NCI-H526 (cell line): ENCODE measurements at regions not wholly inside any gene's neighbourhood (a gene's known extent, or its start where the extent isn't known, plus 50 kb on each side); places are given as distances from the start of the nearest gene placed in this dataset.

Experiments used
- DNase-seq, 2 experiments: peaks; one replicate each; lab custom pipeline; 2025; lab: John Stamatoyannopoulos, UW

DNA sequence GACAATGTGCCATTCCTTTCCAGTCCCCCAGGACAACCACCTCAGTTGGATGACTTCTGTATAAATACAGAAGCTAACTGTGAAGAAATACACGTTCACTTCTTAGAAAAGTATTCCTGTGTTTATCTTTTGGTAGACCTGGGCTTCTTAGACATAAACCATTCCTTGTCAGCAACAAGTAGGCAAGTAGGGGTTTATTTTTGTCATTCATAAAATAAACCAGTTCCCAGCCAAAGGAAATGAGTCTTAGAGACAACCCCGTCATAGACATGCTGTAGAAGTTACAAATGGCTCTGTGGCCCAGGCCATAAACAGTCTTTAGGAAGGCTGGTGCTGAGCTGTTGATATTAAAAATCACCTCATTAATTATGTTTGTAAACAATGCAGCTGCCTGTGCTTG, 243.2 kb downstream of the SPTSSA start:
- no peak for DNase-seq

DNA sequence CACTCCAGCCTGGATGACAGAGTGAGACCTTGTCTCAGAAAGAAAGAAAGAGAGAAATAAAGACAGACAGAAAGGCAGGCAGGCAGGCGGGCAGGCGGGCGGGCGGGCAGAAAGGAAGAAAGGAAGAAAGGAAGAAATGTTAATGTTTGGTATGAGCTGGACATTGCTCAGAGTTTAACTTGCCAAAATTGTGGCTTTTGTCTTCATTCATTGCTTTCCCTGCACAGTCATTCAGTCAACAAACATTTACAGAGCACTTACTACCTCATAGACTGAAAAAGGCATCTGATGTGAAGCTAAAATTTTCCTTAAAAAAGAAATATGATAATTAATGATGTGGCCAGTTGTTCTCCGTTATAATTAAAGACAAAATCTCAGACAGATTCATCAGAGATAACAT, 247.1 kb downstream of the SPTSSA start:
- DNase-seq, result no peak

DNA sequence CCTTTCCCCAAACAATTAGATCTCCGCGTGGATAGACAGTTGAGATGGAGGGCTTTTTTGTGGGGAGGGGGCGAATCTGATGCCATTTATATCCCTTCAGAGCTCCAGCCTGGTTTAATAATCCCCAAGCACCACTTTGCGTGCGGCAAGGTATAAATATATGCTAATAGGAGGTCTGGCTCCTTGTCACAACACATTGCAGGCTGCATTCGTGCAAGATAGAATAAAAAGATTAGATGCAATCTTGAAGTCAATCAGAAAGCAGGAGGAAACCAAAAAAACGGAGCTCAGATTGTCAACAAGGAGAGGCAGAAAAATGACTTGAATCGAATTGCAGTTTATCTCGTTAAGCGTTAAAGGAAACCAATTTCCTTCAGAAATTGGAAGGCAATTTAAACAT, 248.7 kb downstream of the SPTSSA start:
- DNase-seq, result no peak

DNA sequence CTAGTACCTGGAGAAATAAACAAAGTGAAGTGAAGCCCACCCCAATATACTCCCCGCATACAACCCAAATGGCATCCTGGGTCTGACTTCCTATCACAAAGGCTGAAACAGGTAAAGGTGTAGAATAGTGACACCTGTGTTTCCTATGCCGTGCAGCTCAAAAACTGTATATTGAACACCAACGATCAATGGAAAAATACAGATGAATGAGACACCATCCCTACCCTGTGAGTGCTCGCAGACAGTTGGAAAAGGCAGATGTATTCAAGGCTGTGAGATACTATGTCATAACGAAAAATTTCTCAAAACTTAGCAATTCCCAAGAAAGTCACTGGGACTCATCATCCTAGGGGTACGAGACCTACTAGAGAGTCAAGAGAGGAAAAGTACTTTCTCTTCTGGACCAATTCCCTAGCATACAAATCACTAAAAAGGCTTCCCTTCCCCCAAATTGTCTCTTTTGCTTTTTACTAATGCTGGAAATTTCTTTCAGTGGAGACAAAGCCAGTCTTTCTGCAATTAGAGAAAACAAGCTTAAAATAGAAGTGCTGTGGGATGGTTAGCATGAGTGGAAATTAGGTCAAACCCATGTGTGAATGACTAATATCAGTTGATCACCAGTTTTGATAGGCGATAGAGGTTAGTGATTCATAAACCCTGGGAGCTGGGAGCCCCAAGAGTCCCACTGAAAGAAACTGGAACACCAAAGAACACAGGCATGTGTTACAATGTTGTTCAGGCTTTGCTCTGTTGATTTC, 249.7 kb downstream of the SPTSSA start:
- DNase-seq, result no peak

DNA sequence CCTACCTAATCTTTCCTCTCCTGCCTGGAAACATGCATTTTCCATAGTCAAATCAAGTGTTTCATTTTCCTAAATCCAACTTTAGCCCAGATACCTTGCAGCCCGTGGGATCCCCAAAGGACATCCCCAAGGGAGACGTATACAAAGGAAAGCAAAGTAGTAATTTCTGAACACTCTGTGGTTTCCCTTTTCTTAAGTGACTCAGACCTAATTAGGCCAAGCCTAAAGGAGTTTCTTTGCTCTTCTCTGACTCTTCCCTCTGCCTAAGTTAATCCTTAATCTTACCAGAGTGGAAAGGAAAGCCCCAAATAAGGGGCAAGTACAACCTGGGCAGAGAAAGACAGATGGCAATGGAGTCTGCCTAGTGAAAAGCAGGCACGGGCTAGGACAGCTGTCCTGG, 250.3 kb downstream of the SPTSSA start:
- DNase-seq, result no peak

DNA sequence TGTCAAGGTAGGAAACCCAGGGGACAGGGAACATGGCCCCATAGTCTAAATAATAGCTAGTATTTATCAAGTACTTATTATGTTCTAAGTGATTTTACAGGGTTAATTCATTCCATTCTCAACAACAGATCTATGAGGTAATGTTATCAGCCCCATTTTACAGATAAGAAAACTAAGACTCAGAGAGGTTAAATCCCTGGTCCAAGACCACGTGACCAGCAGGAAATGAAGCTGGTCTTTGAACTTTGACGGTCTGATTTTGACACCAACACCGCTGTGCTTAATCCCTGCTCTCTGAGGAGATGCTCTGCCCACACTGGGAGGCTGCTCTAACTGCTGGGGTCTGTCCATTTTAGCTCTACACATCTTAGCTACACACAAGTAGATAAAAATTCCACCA, 253.5 kb downstream of the SPTSSA start:
- DNase-seq, result no peak

DNA sequence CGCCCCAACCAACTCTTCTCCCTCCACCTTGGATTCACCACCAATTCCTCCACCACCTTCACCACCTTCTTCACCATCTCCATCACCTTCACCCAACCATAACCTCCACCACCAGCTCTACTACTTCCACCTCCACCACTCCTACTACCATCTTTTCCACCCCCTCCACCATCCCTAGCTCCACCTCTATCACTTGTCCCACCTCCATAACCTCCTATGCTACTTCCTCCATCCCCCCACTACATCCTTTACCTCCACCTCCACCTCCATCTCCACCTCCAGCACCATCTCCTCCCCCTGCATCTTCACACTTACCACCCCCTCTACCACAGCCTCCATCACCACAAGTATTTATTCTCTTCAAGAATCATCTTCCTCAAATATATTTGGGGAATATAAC, 254.9 kb upstream of the EGLN3 start:
- no peak for DNase-seq

DNA sequence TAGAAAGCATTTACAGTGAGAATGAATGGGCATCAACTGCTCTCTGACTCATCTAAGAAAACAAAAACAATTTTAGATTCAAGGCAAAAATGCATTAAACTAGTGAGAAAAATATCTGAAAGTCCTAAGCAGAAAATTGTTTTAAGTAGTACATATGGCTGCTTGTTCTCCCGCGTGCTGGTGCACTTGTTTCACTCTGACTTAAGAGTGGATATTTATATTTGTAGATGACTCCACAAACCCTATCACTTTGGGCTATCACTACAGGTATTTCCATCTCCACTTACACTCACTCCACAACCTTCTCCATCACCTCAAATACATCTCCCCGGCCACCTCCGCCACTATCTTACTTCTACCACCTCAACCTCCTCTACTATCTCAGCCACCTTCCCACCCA, 253.9 kb upstream of the EGLN3 start:
- no peak for DNase-seq

DNA sequence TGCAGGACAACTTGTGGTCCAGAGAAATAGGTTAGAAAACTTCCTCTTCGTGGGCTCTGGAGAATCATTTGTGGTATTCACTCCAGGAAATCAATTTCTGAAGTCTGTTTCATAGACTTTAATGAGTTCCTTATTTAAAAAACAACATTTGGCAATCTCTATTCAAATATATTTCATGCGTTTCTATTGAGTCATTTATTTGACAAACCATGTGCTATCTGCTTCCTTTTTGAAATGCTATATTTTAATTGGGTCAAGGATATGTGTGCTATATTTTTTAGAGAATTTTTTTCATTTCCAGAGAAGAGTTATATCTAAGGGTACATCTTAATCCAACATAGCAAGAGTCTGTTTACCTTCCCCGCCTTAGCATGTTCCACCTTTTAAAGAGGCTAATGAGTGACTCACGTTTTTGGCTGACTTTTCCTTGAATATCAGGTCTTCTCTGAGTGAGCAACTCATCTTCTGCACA, 252.4 kb upstream of the EGLN3 start:
- no peak for DNase-seq

DNA sequence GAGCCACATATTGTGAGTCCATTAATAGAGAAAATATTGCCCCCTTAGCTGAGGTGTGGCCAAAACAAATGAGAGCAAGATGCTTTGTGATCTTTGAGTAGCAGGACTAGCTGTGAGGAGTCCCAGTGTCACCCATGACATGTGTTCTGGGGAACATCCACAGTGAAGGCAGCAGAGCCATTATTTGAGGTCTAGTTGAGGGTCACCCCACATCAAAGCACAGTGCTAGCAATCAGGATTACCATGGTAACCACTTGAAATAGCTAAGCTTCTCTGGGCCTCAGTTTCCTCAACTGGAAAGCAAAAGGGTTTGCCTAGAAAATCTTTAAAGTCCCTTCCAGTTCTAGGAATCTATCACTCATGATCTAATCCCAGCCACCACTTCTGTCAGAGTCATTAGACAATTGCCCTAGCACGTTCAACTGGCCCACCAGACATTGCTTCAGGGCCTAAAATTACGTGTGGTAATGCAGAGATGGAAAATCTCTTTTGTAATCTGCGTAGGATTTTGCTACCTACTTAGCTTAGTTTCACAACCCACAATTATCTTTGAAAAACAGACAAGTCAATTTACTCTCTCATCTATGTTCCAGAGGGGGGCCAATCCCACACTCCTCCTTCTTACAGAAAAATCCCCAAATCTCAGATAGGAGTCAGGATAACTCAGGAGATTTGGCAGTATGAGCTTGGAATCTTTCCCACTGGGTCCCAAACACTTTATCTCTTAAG, 251.2 kb upstream of the EGLN3 start:
- DNase-seq, result no peak

DNA sequence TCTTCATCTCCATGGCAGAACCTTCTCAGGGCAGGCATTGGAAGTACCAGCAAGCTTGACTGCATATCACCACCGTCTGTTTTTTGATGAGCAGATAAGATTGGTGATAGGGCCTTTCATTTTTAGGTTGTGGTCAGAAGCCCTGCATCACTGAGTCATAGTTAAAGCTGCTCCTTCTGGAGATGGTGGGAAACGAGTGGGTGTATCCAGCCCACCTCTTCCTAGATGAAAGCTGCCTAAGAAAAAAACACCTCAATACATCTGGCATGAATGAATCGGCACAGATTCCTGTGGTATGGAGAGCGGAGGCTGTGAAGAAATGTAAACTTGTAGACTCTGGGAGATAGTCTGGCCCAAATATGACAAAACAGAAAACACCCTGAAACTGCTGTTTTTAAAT, 248.7 kb upstream of the EGLN3 start:
- no peak for DNase-seq

DNA sequence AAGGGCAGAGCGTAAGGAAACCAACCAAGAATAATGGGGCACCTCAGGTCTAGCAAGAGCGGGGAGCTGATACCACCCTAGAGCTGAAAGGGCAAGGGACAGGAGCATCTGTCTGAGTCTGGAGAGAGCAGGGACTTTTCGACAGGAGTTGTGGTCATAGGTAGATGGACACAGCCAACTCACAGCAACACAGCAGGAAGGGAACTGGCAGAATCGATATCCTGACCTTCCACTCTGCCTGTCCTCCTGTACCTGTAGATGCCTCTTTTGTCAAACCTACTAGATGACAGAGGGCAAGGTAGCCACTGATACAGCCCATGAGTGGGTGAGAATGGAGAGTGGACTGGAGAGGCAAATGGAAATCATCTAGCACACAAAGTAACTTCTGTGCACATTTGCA, 247.2 kb upstream of the EGLN3 start:
- DNase-seq, result no peak

DNA sequence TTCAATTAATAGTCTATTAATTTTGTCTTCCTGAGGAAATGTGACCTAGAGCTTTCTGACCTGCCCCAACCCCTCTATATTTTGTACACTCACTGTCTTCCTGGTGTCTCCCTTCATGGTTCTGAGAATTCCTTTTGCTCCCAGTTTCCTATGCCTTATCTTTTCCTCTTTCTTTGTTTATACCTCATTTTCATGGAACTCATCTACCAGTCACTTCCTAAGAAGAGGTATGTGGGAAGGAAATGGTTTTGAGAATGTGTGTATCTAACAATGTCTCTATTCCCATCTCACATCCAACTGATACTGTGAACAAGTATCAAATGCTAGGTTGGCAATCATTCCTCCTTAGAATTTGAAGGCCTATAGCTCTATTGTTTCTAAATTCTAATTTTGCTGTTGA, 245.1 kb upstream of the EGLN3 start:
- no peak for DNase-seq

DNA sequence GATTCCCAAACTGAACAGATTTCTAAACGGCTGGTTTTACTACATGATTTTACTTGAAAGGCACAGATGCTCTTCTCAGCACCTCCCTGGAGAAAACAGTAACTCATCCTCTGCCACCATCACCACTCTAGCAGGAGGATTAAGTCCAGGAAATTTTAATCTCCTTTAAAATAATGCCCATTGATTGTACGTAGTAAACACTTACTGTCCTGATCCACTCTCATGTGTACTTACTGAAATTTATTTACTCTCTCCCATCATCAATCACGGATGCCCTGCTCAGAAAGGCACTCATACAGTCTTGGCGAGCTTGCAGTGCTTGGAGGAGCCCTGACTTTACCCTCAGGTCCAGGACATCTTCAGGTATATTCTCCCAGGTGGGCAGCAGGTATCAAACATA, 239.8 kb upstream of the EGLN3 start:
- no peak for DNase-seq

DNA sequence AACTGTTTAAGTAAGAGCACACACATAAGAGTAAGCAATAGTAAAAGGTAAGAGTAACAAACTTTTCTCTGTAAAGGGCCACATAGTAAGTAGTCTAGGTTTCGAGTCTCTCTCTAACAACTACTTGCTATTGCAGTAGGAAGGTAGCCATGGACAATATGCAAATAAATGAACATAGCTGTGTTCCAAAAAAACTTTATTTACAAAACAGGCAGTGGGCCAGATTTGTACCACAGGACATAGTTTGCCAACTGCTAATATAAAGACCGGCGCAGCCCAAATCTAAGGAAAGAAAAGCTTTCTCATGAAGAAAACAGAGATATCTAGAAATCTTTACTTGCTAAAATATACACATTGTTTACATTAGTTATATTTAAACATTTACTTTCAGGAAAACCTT, 239.0 kb upstream of the EGLN3 start:
- no peak for DNase-seq

DNA sequence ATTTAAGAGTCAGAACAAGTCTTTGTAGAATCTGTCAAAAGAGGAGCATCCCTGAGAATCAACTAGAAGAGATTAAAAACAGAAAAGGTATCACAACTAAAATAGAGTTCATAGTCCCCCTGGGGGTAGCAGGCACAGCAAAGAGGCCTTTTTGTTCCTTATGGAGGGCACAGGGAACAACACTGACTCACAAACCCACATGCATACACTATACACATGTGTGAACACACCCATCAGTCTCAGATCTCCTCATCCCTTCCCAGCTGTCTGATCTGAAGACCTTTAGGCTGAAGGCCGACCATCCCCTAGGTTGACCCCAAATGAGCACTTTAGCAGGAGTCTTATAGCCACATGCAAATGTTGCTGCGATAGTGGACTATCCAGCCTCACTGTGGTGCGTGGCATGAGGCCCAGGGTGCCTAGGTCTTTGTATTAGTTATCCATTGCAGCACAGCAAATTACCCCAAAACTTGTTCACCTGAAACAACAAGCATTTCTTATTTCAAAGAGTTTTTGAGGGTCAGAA, 236.7 kb upstream of the EGLN3 start:
- DNase-seq, result no peak

DNA sequence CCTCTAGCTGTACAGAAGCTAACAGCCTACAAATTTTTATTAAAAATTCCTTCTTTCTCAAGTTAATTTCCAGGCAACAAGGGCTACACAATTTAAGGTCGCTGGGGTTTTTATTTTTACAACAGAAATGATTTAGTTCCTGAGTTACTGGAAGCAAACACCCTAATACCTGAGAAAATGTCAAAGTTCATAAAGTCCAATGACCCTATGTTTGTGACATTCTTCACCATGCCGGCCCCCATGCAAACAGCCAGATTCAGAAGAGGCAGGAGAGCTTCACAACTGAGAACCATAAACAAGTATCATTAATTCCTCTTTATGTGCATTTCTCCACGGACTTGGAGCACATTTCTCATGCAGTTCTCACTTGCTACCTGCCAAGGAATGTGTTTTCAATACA, 236.2 kb upstream of the EGLN3 start:
- no peak for DNase-seq

DNA sequence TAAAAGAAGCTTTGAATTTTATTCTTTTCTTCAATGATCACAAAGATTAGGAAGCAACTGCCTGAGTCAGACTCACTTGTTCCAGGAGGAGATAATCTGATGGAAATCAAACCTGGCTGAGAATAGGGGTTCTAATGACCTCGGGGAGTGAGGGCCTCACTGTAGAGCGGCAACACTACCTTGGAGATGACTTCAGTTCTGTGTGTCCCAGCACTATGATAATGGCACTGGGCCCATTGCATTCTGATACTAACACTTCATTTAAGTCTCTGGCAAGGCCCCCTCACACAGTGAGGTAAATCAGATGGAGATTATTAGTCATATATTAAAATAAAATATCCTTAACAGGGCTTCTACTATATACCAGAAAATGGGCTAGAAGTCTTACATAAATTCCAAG, 233.3 kb upstream of the EGLN3 start:
- no peak for DNase-seq

DNA sequence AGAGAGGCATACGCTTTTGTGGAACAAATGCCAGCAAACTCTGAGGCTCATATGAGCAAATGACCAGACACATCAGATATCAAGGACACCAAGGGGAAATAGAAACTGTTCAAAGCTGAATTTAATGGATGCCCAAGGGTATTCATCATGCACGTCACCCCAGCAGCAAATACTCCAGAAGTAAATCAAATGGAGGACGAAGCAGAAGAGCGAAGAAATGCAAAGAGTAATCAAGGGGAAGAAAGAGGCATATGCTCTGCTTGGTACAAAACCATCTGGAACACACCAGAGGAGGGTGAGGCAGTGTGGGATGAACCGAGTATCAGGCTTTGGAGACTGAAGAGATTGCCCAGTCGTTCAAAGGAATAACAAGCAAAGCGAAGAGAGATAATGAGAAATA, 232.6 kb upstream of the EGLN3 start:
- no peak for DNase-seq

DNA sequence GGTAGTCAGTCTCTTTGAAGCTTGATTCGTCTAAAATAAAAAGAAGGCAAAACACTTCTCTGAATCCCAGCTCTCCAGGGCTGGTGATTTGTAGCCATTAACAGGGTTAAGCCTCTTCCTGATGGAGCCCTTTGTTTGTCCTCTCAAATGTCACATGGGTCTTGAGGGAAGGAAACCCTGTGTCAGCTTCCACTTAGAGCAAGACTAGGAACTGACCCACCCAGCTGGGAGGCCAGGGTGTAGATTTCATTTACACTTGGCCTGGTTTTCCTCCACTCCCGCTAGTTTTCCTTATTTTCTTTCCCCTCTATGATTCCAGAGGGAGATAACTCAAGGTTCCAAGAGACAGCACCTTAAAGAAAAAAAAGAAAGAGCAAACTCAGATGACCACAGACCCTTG, 230.5 kb upstream of the EGLN3 start:
- DNase-seq, result peak in 1 of 2 experiments; percentile 4

DNA sequence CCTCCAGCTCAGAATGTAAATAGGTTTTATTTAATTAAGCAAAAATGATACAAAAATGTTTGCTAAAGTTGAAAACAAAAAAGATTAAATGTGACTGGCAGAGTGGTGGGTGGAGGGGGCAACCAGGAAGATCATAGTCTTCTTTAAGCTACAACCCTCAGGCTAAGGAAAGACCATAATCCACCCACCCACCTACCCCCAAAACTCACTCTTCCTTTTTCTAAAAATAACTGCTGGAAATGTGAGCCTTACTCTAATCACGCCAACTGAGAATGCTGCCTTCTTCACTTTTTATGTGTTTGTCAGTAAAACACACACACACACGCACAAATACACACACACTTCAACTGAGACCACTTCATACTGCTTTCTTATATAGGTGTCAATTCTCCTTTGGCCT, 230.0 kb upstream of the EGLN3 start:
- DNase-seq, result no peak

DNA sequence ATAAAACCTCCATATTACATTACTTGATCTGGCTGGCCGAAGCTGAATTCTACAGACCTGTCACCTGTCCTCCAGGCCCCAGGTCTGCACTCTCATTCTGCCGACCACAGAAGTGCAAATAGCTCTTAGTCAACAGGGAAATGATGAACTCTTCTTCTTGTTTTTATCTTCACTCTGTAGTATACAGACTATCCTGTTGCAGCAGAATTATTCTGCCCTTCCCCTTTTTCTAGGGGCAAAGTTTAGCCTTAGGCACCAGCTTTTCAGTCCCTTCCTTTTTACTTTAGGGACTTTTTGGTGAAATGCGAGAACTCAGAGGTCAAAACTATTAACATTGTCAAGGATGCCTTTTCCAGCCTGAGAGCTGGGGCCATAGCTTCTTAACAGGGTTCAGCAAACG, 229.6 kb upstream of the EGLN3 start:
- DNase-seq, result peak; percentile 25 to 27

DNA sequence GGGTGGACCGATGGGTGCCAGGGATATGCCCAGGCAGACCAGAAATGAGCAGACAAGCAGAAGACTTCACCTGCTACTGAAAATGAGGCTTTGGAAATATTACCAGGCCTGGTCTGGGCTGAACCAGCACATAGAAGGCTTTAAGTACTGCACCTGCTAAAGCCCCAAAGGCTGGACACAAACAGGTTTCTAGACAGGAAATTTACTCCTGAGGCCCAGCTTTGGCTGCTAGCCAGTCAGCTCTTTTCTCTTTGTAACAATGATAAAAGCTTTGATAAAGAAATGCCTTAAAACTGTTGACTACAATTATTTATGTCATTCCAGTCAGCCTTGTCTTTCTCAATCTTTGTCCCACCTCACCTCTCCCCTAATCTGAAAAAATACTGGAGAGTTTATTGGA, 228.9 kb upstream of the EGLN3 start:
- DNase-seq, result peak in 1 of 2 experiments; percentile 32

DNA sequence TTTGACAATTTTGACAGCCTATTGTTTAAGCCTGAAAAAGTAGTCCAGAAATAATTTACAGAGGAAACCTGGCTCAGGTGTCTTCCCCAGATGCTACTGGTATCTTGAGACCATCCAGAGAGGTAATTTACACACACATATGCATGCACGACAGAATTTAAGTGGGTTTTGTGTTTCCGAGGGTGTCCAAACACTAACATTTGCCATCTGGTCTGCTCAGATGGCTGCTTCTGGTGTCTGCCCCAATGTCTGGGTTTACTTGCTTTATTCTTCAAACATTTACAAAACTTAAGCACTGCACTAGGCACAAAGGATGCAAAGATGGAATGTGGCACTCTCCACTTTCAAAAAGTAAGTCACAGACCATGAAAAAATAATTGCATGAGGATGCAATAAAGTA, 226.6 kb upstream of the EGLN3 start:
- DNase-seq, result no peak
